GM21528 (cell line): ENCODE measurements at regions not wholly inside any gene's neighbourhood (a gene's known extent, or its start where the extent isn't known, plus 50 kb on each side); places are given as distances from the start of the nearest gene placed in this dataset.

ENCODE experiments used
- ATAC-seq: cut with Tn5 transposase; IDR thresholded peaks from one replicate; pipeline ENCODE4 v1.9.1; 2021; ENCODE audit warnings: mild to moderate bottlenecking, moderate library complexity; ENCODE audit not compliant: unreplicated experiment, low FRiP score

DNA sequence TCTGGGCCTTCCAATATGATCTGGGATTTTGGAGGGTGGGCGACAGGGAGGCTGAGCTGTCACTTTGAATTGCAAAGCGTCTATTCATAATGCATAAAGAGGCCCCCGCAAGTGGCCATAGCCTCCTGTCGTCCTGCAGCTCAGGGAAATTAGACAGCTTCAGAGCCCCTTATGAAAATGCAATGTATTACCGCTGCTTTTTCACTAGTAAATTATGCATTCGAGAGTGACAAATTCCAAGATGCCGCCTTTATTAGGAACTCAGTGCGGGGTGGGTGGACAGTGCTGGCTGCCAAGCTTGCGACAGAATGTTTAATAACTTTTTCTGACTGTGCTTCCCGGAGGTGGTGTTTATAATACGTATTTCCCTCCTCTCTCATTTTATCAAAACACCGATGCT is 168.5 kb downstream of the DHX35 start:
- ATAC-seq: no peak

DNA sequence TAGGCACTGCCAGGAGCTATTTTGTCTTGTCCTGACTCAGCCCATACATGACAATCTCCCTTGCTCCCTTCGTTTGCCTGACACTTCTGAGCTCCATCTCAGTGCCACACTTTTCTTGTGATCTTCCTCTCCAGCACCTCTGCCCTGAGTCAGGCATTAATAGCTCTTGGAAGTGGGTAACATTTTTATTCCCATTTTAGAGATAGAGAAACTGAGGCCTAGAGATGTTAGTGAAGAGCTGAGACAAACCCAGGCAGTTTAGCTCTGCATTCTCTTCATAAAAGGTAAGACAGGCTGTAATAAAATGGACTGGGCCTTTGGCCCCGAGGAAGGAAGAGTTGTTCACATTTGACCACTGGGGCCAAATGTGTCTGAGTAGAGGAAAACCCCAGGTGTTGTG is 167.4 kb downstream of the DHX35 start:
- no peak for ATAC-seq

DNA sequence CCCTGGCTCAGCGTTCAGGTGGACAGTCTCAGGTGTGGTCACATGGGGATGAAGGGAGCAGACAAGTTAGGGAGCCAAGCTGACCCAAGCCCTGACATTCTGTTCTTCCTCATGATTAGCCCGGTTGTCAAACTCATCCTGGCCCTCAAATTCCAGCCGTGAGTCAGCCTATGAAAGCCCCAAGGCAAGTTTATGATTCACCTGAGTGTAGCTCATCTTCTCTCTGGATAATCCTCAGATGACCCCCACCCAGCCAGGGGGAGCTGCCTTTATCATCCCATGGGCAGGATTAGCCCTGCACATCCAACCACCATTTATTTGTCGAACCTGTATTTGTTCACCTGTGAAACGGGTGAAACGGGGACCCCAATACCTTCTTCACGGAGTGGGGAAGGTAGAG is 161.9 kb downstream of the DHX35 start:
- ATAC-seq: no peak

DNA sequence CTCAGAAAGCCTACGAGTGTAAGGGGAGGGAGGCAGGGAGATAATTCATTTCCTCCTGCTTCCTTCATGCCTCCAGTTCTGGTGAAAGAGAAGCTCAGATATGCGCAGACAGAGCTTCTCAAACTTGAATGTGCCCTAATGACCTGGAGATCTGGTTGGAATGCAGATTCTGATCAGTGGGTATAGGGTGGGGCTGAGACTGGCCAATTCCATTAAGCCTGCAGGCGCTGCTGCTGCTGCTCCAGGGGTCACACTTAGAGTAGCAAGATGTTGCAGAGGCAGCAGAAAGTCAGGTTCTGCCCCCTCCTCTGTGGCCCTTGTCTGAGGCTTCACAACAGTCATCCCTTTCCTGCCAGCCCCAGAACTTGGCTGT is 161.0 kb downstream of the DHX35 start:
- ATAC-seq: no peak

- ATAC-seq: no peak
Observed at GRCh38 chr20:39117491-39117890, 155.3 kb downstream of the DHX35 start.

DNA sequence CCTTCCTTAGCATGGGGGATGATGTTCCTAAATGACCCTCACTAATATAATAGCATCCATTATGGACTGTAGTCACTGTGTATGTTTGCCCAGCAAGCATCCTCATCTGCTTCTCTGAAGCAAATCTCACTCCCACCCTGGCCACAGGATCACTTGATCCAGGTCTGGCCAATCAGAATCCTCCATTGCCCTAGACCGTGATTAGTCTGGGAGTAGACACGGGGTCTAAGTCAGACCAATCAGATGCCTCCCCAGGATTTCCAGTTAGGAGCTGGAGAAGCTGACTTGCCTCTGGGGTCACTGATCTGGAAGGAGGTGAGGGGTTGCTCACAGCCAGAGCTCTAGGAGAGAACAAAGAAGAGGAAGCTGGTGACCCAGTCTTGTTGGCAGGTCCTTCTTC is 153.9 kb downstream of the DHX35 start:
- no peak for ATAC-seq

DNA sequence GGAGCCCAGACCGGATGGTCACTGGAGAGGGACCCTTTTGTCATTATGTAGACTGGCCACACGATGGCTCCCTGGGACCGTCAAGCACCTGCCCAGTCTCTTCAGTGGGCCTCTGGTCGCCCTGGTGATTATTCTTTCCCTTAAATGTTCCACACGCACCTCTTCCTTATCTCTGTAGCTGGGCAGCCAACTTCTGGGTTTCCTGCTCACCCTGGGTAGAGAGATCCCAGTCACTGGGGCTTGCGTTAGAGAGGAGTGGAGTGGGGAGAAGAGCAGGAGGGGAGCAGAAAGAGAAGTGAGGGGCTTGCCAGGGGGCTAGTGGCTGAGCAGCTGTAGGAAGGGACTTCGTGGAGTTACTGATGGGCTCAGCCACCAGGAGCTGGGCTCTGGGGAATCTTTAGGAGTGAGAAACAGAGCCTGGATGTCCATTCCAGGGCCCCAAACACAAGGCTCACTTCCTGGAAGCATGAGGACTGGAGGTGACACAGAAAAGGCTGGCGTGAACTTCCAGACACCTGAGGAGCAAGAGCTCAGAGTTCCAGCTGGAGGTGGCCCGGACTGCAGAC is 150.1 kb downstream of the DHX35 start:
- ATAC-seq: no peak

- no peak for ATAC-seq
Observed at GRCh38 chr20:39111359-39112177, 149.4 kb downstream of the DHX35 start.

DNA sequence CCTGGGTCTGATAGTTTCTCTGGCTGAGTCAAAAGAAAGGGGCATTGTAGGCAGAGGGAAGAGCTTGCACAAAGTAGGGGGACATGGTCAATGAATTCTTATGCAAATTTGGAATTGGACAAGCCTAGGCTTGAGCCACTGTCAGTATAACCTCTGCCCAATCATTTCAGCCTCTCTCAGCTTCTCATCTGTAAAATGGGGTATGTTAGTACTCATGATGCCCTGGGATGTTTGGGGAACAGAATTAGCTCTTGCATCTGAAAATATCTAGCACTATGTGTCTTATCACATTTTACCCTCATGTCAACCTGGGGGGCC is 148.6 kb downstream of the DHX35 start:
- no peak for ATAC-seq

DNA sequence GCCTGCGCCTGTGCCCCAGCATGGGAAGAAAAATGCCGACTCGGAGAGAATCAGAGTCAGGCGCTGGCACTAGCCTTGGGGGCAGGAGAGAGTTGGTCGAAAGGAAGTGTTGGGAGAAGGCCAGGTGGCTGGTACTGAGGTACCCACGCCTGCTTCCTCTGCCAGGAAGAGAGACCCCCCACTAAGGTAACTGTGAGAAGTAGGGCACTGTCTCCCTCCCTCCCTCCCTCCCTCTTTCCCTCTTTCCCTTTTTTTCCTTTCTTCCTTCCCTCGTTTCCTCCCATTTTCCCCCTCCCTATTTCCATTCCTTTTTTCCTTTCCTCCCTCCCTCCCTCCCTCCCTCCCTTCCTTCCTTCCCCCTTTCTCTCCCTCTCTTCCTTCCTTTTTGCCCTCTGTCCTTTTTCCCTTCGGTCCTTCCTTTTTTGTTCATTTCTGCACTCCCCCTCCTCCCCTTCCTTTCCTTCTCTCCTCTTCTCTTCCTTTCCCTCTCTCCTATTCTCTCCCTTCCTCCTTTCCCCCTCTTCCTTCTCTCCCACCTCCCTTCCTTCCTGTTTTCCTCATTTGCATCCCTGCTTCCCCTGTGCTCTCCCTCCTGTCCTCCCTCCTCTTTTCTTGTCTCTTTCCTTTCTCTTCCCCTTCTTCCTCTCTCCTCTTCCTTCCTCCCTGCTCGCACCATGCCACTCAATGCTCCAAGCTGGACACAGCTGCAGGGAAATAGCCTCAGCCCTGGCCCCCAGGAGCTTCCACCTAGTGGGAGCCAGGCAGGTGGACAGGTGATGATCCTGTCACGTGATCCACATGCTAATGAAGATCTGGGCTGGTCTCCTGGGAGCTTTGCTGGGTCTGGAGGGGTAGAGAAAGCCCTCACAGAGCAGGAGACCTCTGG is 148.0 kb downstream of the DHX35 start:
- ATAC-seq: no peak

DNA sequence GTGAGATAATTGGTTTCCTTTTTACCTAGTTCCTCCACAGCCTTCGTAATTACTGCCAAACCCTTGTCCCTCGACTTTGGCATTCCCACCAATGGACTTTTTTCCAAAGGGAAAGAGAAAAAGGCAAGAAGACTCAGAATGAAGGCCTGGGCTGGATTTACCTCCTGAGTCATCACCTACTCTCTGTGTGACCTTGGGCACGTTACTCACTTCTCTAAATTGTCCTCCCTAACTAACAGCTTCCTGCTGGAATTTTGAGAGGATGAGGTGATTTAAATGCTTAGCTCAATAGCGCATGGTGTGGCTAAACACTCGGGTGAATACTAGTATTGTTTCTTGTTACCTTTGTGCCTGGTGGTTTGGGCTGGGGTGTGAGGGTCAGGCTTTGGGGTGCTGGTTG is 146.6 kb downstream of the DHX35 start:
- ATAC-seq: no peak

GRCh38 chr20:39107741-39108140 is 145.6 kb downstream of the DHX35 start:
- no peak for ATAC-seq

GRCh38 chr20:39106791-39107190 is 144.6 kb downstream of the DHX35 start:
- ATAC-seq: no peak

- ATAC-seq: no peak
Observed at GRCh38 chr20:39105551-39105950, 143.4 kb downstream of the DHX35 start.

- ATAC-seq: no peak
Observed at GRCh38 chr20:39103732-39104131, 141.6 kb downstream of the DHX35 start.

DNA sequence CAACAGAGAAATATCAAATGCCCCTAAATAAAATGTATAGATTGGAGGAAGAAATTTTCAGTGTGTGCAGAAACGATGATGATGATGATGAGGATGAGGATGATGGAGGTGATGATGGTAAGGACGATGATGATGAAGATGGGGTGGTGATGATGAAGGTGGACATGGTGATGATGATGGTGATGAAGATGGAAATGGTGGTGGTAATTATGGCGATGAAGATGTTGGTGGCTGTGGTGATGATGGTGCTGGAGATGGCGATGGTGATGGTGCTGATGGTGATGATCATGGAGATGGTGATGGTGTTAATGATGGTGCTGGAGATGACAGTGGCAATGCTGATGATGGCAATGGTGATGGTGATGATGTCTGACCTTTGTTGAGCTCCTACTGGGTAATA is 141.2 kb downstream of the DHX35 start:
- no peak for ATAC-seq

DNA sequence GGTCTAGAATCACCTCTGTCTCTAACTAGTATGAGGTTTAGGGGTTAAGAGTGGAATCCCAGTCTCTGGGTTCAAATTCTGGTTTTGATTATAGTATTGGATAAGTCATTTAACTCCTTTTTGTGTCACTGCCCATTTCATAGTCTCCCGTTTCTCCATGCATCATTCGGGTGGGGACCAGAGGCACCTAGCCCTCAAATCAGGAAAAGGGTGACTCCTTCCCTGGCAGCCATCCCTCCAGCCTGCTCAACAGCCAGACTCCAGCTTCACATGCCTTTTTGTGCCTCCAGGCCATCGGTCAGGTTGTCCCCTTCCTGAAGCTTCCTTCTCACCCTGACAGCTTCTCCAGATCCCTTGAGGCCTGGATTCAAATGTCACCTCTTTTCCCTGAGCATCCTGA is 139.8 kb downstream of the DHX35 start:
- no peak for ATAC-seq

- ATAC-seq: no peak
Observed at GRCh38 chr20:39100691-39101090, 138.5 kb downstream of the DHX35 start.

GRCh38 chr20:39097889-39098288 is 135.7 kb downstream of the DHX35 start:
- ATAC-seq: no peak

- ATAC-seq: no peak
Observed at GRCh38 chr20:39095870-39096269, 133.7 kb downstream of the DHX35 start.

DNA sequence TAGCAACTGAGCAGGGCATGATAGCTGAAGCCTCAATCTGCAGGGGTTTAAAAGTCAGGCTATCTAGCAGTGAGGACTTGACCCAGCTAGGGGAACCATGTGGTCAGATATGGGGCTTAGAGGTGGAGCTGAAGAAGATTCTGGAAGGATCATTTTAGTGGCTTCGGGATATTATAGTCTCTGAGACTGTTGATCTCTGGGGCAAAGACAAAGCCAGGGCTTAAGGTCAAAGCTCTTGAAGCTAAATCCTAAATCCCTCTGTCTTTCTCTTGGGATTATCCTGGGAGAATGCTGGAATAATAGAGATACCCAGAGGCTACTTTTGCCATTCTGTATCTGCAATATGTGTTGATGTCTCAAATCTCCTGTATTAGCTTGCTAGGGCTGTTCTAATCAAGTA is 132.2 kb downstream of the DHX35 start:
- no peak for ATAC-seq
